Peyer's patch (tissue), 4 donors: ENCODE measurements at regions not wholly inside any gene's neighbourhood (a gene's known extent, or its start where the extent isn't known, plus 50 kb on each side); places are given as distances from the start of the nearest gene placed in this dataset.

ENCODE experiments used
- CTCF ChIP-seq, 6 experiments: fragments of 450-650 bp in 4 of 6; fragments of 200-600 bp in 2 of 6; sonication (generic) in 1 of 6; IDR thresholded peaks; one replicate each; pipeline ENCODE4 v1.5.1; 2017 to 2019; ENCODE audit warnings: antibody characterized with exemption in 6 of 6, mild to moderate bottlenecking in 3 of 6, moderate library complexity in 1 of 6
- POLR2A ChIP-seq, 2 donors: fragments of 450-650 bp; IDR thresholded peaks; one replicate each; pipeline ENCODE4 v1.5.1; 2017; ENCODE audit warnings: antibody characterized with exemption in 2 of 2, mild to moderate bottlenecking in 2 of 2, moderate library complexity in 2 of 2

GRCh38 chr16:60755907-60756306, 1280.3 kb downstream of the CDH8 start:
- TF ChIP-seq POLR2A (IDR thresholded peaks at IDR 0.05) (no peak), CTCF (IDR thresholded peaks at IDR 0.05) (no peak)
